GM21529 (cell line): ENCODE measurements at regions not wholly inside any gene's neighbourhood (a gene's known extent, or its start where the extent isn't known, plus 50 kb on each side); places are given as distances from the start of the nearest gene placed in this dataset.
A peak's percentile ranks its signal among the peaks of the same experiment; 100 is the strongest.
"Not testable (repeated sequence)": the region's sequence is repeated elsewhere in the genome, so short reads cannot be mapped to it uniquely, and the experiment has no call there.

Experiments
- ATAC-seq: cut with Tn5 transposase; IDR thresholded peaks from one replicate; pipeline ENCODE4 v1.9.1; 2021; ENCODE audit not compliant: unreplicated experiment

DNA sequence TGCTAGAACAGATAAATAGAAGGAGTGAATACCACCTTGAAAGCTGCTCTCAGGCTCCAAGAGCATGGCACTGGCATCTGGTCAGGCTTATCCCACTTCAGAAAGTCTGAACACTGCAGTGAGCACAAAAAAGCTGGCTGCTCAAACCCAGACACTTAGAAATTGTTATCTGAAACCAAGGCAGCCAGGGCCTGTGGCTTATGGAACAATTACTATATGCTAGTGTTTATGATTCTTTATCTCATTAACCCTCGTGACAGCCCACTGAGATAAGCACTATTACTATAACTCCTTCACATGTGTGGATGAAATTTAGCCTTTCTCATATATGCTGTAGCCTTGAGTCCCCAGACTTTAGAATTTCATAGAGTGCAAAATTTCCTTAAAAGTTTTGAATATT lies 400.2 kb downstream of the RAB38 start:
- ATAC-seq, result no peak

- ATAC-seq, result no peak
Measured at GRCh38 chr11:87769661-87770060, 405.6 kb downstream of the RAB38 start.

DNA sequence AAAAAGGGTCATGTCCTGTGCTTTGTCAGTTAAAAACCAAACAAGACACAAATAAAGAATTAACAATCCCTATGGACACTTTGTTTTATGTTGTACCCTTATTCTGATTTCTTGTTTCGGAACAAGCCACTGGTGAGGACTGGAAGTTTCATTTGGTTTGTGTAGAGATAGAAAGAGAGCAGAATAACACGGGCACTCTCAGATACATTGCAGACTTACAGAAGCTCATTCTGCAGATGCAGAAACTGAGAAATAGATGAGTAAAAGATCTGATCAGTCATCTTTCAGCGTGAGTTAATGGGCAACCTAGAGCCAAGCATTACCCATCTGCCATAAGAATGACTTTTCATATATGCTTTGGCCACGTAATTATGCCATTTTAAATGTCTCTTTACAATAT lies 407.6 kb downstream of the RAB38 start:
- no peak for ATAC-seq

DNA sequence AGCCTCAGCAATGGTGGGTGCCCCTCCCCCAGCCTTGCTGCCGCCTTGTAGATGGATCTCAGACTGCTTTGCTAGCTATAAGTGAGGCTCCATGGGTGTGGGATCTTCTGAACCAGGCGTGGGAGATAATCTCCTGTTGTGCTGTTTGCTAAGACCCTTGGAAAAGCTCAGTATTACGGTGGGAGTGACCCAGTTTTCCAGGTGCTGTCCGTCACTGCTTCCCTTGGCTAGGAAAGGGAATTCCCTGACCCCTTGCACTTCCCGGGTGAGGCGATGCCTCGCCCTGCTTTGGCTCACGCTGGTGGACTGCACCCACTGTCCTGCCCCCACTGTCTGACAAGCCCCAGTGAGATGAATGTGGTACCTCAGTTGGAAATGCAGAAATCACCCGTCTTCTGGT lies 411.2 kb downstream of the RAB38 start:
- not testable (repeated sequence) for ATAC-seq

DNA sequence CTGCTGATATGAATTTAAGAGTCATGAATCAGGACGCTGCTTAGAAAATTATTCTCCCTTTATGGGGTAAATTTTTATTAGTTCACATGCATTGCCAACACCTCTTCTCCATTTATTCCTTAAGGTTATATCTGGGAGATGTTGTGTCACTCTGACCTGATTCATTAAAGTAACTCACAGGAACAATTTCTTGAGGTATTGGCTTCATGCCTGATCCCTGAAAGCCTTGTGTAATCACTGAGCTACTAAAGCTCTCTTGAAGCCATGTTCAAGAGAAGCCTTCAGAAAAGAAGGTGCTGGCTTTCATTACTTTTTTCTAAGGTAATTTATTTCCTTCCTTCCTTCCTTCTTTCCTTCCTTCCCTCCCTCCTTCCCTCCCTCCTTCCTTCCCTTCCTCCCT lies 420.6 kb downstream of the RAB38 start:
- no peak for ATAC-seq

DNA sequence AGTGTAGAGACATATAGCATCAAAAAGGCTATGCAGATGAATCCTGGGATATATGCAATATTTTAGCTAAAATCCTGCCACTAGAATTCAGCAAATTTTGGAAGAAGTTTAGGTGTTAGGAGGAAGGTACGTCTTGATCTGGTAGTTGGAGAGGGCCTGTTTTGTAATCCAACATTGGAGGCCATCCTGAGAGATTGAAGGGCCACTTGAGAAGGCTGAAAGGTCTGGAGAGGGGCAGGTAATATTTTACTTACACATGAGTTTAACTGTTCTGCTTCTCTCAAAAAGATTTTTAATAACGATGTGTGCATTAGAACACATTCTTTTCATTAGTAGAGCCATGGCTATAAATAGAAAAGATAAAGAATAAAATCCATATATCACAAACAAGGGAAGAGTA lies 422.1 kb downstream of the RAB38 start:
- ATAC-seq, result no peak

DNA sequence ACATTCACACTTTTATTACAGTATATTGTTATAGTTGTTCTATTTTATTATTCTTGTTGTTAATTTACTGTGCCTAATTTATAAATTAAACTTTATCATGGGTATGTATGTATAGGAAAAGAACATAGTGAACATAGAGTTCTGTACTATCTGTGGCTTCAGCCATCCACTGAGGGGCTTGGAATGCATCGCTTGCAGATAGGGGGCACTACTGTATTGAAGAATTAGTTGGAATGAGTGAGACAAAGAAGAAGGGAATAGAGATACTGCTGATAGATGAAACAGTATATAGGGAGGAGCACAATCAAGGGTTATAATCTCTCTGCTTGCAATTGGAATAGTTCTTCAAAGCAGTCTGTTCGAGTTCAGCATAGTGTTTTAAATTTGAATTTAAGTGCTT lies 432.2 kb downstream of the RAB38 start:
- ATAC-seq, result no peak

GRCh38 chr11:87740968-87741367 lies 434.3 kb downstream of the RAB38 start:
- ATAC-seq, result no peak

- no peak for ATAC-seq
Measured at GRCh38 chr11:87740451-87740850, 434.8 kb downstream of the RAB38 start.

DNA sequence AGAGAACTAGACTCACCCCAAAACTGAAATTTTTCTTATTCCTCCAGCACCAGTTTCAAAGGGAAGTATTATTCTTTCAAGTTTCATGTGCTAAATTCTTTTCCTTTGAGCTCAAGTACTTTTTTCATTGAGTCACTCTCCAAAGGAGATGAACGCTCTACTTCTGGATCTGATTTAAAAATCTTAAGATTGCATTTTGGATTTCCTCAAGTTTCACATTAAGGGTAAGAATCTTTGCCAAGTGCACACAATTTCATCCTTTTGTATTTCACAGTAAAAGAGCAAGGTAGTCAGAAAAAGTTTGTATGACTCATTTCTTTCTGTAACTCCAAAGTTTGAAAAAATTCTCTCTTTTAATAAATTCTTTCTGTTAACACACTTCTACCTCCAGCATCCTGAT lies 435.5 kb downstream of the RAB38 start:
- ATAC-seq, result no peak

GRCh38 chr11:87739261-87739660 lies 436.0 kb downstream of the RAB38 start:
- no peak for ATAC-seq

DNA sequence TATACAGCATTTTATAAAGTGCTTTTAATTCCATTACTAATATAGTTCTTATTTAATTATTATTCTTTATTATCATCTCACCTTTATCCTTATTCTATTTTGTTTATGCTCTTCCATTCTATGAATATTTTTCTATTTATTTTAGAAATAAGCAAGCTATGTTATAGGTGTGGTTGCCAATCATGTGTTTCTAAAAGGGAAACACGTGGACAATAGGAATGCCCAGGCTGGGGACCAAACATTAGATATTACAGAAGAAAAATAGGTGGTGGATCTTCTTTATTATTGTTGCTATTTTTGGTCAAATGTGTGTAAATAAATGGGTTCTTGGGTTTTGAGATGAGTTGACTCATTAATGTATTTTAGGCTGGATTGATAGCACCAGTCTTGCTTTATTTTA lies 438.3 kb downstream of the RAB38 start:
- no peak for ATAC-seq

DNA sequence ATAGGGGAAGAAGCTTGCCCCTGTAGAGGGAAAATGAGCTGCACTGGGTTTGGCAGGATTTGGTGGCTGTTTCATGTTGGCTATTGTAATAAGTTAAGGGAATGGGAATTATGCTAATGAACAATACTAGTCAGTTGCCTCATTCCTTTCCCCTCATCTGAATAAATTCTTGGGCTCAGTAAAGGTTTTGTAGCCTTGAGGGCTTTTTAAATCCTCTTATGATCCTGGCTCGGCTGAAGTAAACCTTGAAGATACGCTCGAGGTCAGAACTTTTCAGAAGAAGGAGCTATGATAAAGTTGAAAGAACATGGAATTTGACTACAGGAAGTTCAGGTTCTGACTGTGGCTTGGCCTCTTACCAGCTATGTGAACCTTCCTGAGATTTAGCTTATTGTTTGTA lies 448.7 kb downstream of the RAB38 start:
- no peak for ATAC-seq

DNA sequence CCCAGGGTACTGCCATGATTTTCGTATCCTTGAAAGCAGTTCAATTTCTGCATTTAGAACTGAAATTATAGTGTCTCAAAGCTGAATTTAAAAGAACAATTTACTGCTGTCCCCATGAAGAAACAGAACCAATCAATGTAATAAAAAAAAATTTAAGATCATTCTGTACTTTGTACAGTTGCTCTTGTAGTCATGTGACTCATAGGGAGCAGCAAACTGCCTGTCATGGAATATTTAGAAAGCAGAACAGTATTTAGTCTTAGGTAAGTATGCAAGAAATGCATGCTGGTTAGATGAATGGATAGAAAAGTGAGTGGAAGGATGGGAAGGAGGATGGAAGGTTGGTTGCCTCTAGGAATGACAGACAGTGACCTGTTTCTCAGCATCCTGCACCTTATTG lies 450.9 kb downstream of the RAB38 start:
- no peak for ATAC-seq

- ATAC-seq, result peak; percentile 83
Measured at GRCh38 chr11:87722756-87723565, 452.3 kb downstream of the RAB38 start.

DNA sequence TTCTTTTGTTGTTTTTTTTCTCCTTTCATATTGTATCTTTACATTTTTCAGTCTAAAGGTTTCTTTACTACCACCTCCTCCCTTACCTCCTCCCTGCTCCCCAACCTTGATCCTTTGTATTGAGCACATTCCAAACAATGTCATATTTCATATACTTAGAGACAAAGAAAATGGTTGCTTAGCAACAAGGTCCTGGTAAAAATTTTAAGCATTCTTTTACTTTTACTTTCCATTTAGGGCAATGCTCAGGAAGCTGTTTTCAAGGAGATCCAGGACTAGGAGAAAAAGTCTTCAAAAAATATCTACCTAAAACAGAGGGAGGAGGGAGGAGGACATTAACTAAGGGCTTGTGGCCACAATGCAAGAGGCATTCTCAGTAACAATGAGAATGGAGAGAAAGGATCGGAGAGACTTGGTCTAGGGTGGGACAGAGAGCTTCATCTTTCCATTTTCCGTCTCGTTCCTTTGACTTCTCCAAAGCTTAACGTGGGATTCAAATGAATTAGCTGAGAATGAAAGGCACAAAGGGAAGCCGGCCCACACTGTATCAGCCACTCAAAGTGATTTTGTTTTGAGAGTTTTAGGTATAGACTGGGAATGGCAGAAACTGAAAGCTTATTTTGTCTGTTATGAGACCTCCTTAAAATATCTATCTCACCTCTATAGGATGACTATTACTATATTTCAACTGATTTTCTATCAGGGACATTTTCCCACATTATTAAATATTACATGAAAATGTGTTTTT lies 455.7 kb downstream of the RAB38 start:
- no peak for ATAC-seq

- no peak for ATAC-seq
Measured at GRCh38 chr11:87712802-87713202, 462.4 kb downstream of the RAB38 start.

GRCh38 chr11:87712391-87712790 lies 462.9 kb downstream of the RAB38 start:
- ATAC-seq, result no peak

GRCh38 chr11:87703589-87703988 lies 471.7 kb downstream of the RAB38 start:
- not testable (repeated sequence) for ATAC-seq

- no peak for ATAC-seq
Measured at GRCh38 chr11:87675993-87676392, 499.2 kb downstream of the RAB38 start.

- ATAC-seq, result no peak
Measured at GRCh38 chr11:87666730-87667129, 508.5 kb downstream of the RAB38 start.

DNA sequence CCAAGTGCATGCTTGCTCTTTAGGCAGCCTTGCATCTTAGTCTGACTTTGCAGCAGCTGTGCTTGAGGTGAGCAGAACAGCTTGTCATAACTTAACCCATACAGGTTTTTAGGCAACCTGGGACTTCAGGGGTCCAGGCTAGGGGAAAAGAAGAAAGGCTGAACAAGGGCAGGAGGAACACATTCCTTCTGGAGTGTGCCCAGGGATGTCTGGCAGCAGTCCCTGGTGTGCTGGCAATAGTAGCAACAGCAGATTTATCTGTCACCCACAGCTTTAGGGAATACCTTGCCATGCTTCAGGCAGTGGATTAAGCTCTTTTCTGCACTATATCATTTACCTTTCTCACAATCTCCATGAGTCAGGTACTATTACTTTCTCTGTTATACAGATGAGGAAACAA lies 513.0 kb downstream of the RAB38 start:
- no peak for ATAC-seq
